Hepatocyte (in vitro differentiated cells): ENCODE measurements at regions not wholly inside any gene's neighbourhood (a gene's known extent, or its start where the extent isn't known, plus 50 kb on each side); places are given as distances from the start of the nearest gene placed in this dataset.

ENCODE experiments used
- EZH2 ChIP-seq: fragments of 200-600 bp; sonication (generic); IDR thresholded peaks from 2 replicates; pipeline ENCODE4 v1.6.1; 2016; ENCODE audit warnings: antibody characterized with exemption, mild to moderate bottlenecking, borderline replicate concordance
- EZH2phosphoT487 ChIP-seq: fragments of 200-600 bp; sonication (generic); IDR thresholded peaks from one replicate; pipeline ENCODE4 v1.6.1; 2018; ENCODE audit warnings: antibody characterized with exemption, mild to moderate bottlenecking, low read depth, moderate library complexity; ENCODE audit not compliant: unreplicated experiment, severe bottlenecking
- TF ChIP-seq, protein P1 (sequence below): fragments of 200-600 bp; sonication (generic); IDR thresholded peaks from 2 replicates; pipeline ENCODE4 v1.5.1; 2016; ENCODE audit warnings: antibody characterized with exemption, mild to moderate bottlenecking; ENCODE audit not compliant: poor library complexity

DNA sequence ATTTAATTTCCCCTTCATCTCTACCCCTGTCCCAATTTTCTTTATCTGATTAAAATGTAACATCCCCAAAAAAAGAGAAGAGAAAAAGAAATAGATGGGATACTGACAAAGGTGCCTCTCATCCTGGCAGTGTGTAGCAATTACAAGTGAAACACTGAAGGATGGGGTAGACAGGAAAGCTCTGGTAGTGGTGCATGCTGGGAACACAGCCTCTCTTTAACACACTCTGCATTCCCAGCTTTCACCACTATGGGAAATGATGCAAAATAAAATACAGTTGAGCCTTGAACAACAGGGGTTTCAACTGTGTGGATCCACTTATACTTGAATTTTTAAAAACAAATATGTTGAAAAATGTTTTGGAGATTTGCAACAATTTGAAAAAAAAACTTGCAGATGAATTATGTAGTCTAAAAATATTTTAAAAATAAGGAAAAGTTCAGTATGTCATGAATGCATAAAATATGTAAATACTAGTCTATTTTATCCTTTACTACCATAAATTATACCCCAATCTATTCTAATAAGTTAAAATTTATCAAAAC, 239.2 kb upstream of the DDX53 start:
- TF ChIP-seq, protein P1, sequence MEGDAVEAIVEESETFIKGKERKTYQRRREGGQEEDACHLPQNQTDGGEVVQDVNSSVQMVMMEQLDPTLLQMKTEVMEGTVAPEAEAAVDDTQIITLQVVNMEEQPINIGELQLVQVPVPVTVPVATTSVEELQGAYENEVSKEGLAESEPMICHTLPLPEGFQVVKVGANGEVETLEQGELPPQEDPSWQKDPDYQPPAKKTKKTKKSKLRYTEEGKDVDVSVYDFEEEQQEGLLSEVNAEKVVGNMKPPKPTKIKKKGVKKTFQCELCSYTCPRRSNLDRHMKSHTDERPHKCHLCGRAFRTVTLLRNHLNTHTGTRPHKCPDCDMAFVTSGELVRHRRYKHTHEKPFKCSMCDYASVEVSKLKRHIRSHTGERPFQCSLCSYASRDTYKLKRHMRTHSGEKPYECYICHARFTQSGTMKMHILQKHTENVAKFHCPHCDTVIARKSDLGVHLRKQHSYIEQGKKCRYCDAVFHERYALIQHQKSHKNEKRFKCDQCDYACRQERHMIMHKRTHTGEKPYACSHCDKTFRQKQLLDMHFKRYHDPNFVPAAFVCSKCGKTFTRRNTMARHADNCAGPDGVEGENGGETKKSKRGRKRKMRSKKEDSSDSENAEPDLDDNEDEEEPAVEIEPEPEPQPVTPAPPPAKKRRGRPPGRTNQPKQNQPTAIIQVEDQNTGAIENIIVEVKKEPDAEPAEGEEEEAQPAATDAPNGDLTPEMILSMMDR = no peak
- TF ChIP-seq EZH2 (no peak), EZH2phosphoT487 (no peak)
